ENCODE measurements at regions not wholly inside any gene's neighbourhood (a gene's known extent, or its start where the extent isn't known, plus 50 kb on each side); places are given as distances from the start of the nearest gene placed in this dataset.
"Not testable (repeated sequence)": the region's sequence is repeated elsewhere in the genome, so short reads cannot be mapped to it uniquely, and the experiment has no call there.

DNA sequence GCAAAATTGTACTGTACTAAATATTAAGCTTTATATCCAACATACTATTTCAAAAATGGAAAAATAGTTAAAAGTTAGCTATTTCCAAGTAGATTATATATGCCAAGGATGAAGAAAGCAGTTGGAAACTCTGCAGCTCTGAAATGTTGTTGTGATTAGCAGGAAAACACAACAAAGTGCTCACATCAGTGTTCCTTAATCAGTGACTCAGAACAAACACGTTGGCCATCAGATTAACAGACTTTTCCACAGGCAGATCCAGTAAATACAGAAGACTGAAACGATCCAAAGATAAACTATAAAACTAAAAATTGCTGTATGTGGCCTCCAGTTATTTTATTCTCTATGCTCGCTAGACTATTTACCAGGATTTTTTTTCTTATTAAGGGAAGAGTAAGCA, 99.6 kb upstream of the SEMA3D start:
- H3K4me1 ChIP-seq: no peaks in the 10 kb centered on the region
- H3K27ac ChIP-seq (replicated peaks): no peak overlapping the region
- H3K36me3 ChIP-seq: no peaks in the 10 kb centered on the region
- intact Hi-C loops (cut with micrococcal nuclease): no loop called here
- no peak overlapping the region for H3K4me3 ChIP-seq
- TF ChIP-seq, protein P1, sequence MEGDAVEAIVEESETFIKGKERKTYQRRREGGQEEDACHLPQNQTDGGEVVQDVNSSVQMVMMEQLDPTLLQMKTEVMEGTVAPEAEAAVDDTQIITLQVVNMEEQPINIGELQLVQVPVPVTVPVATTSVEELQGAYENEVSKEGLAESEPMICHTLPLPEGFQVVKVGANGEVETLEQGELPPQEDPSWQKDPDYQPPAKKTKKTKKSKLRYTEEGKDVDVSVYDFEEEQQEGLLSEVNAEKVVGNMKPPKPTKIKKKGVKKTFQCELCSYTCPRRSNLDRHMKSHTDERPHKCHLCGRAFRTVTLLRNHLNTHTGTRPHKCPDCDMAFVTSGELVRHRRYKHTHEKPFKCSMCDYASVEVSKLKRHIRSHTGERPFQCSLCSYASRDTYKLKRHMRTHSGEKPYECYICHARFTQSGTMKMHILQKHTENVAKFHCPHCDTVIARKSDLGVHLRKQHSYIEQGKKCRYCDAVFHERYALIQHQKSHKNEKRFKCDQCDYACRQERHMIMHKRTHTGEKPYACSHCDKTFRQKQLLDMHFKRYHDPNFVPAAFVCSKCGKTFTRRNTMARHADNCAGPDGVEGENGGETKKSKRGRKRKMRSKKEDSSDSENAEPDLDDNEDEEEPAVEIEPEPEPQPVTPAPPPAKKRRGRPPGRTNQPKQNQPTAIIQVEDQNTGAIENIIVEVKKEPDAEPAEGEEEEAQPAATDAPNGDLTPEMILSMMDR (IDR thresholded peaks at IDR 0.05; ENCODE audit: borderline replicate concordance): no peak
- no peak for DNase-seq
- H3K27me3 ChIP-seq (ENCODE audit: low read depth): no peaks in the 10 kb centered on the region
- no peaks in the 10 kb centered on the region for H3K9me3 ChIP-seq (replicated peaks)

GRCh38 chr7:85285527-85285926, 98.7 kb upstream of the SEMA3D start:
- TF ChIP-seq, protein P1 (IDR thresholded peaks at IDR 0.05; ENCODE audit: borderline replicate concordance): no peak
- H3K4me1 ChIP-seq: no peaks in the 10 kb centered on the region
- H3K4me3 ChIP-seq: no peak overlapping the region
- H3K36me3 ChIP-seq: no peaks in the 10 kb centered on the region
- no peaks in the 10 kb centered on the region for H3K27me3 ChIP-seq (ENCODE audit: low read depth)
- no peak for DNase-seq
- no peak overlapping the region for H3K27ac ChIP-seq (replicated peaks)
- H3K9me3 ChIP-seq (replicated peaks): no peaks in the 10 kb centered on the region
- intact Hi-C loops (cut with micrococcal nuclease): no loop called here

GRCh38 chr7:85275204-85275603, 88.3 kb upstream of the SEMA3D start:
- intact Hi-C loops (cut with micrococcal nuclease): no loop called here
- H3K27me3 ChIP-seq (ENCODE audit: low read depth): no peaks in the 10 kb centered on the region
- no peaks in the 10 kb centered on the region for H3K4me1 ChIP-seq
- no peak overlapping the region for H3K4me3 ChIP-seq
- H3K9me3 ChIP-seq (replicated peaks): no peaks in the 10 kb centered on the region
- no peak overlapping the region for H3K27ac ChIP-seq (replicated peaks)
- H3K36me3 ChIP-seq: no peaks in the 10 kb centered on the region
- no peak for DNase-seq
- TF ChIP-seq, protein P1 (IDR thresholded peaks at IDR 0.05; ENCODE audit: borderline replicate concordance): no peak

DNA sequence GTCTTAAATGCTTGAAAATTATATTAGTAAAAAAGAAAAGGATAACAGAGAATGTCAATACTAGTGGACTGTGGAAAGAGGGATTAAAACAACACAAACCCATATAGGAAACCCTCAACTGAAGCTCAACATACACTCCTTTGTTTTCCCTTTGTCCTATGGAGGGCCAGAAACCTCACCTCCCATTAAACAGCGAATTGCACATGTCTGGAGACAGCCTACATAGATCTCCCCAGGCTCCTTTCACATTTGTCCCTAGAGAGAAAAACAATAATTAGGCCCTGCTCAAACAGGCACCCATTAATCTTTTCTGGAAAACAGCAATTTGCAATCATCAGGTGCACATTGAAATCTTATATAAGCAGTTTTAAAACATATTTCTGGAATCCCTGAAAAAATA, 87.6 kb upstream of the SEMA3D start:
- no peak overlapping the region for H3K4me3 ChIP-seq
- H3K27ac ChIP-seq (replicated peaks): no peak overlapping the region
- no peaks in the 10 kb centered on the region for H3K4me1 ChIP-seq
- intact Hi-C loops (cut with micrococcal nuclease): no loop called here
- no peaks in the 10 kb centered on the region for H3K9me3 ChIP-seq (replicated peaks)
- DNase-seq: no peak
- TF ChIP-seq, protein P1 (IDR thresholded peaks at IDR 0.05; ENCODE audit: borderline replicate concordance): no peak
- H3K27me3 ChIP-seq (ENCODE audit: low read depth): no peaks in the 10 kb centered on the region
- H3K36me3 ChIP-seq: no peaks in the 10 kb centered on the region

DNA sequence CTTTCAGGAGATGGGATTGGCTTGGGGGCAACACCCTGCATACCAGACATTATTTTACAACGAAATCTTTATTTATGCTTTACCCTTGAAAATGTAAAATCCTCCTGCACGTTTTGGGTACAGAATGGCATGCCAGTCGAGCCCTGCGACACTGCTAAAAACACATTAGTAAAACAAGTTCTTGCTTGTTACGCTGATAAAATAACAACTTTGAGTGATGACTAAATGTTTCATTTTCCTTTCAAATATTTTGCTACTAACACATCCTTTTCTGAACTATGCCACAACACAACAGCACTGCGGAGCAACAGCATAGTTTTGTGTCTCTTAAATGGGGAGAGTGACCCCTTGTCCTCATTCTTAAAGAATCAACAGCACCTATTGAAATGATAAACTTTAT, 76.0 kb upstream of the SEMA3D start:
- no peaks in the 10 kb centered on the region for H3K4me1 ChIP-seq
- H3K27ac ChIP-seq (replicated peaks): no peak overlapping the region
- TF ChIP-seq, protein P1 (IDR thresholded peaks at IDR 0.05; ENCODE audit: borderline replicate concordance): no peak
- intact Hi-C loops (cut with micrococcal nuclease): no loop called here
- no peak overlapping the region for H3K4me3 ChIP-seq
- H3K36me3 ChIP-seq: no peaks in the 10 kb centered on the region
- H3K27me3 ChIP-seq (ENCODE audit: low read depth): no peaks in the 10 kb centered on the region
- H3K9me3 ChIP-seq (replicated peaks): no peaks in the 10 kb centered on the region
- no peak for DNase-seq

GRCh38 chr7:85261336-85261735, 74.5 kb upstream of the SEMA3D start:
- no peaks in the 10 kb centered on the region for H3K4me1 ChIP-seq
- no peaks in the 10 kb centered on the region for H3K9me3 ChIP-seq (replicated peaks)
- H3K27ac ChIP-seq (replicated peaks): no peak overlapping the region
- TF ChIP-seq, protein P1 (IDR thresholded peaks at IDR 0.05; ENCODE audit: borderline replicate concordance): no peak
- no peaks in the 10 kb centered on the region for H3K27me3 ChIP-seq (ENCODE audit: low read depth)
- intact Hi-C loops (cut with micrococcal nuclease): no loop called here
- no peak for DNase-seq
- H3K4me3 ChIP-seq: no peak overlapping the region
- no peaks in the 10 kb centered on the region for H3K36me3 ChIP-seq

GRCh38 chr7:85249787-85250186, 62.9 kb upstream of the SEMA3D start:
- intact Hi-C loops (cut with micrococcal nuclease); H3K36me3 ChIP-seq; H3K4me3 ChIP-seq; H3K4me1 ChIP-seq; H3K9me3 ChIP-seq (replicated peaks); H3K27ac ChIP-seq (replicated peaks); H3K27me3 ChIP-seq (ENCODE audit: low read depth); DNase-seq: not testable (repeated sequence)

Measured in left ventricle myocardium inferior (tissue), 1 donor.